ENCODE measurements at regions not wholly inside any gene's neighbourhood (a gene's known extent, or its start where the extent isn't known, plus 50 kb on each side); places are given as distances from the start of the nearest gene placed in this dataset.
"Not testable (repeated sequence)": the region's sequence is repeated elsewhere in the genome, so short reads cannot be mapped to it uniquely, and the experiment has no call there.

GRCh38 chr2:16389611-16390010 lies 276.0 kb downstream of the CYRIA start:
- TF ChIP-seq CTCF (IDR thresholded peaks at IDR 0.05; ENCODE audit: low read depth, low read length) = no peak
- Histone ChIP-seq H3K4me3 (ENCODE audit: low read depth, low read length) (no peak overlapping the region), H3K27ac (no peak overlapping the region), H3K9me3 (ENCODE audit: severe bottlenecking) (no peaks in the 10 kb centered on the region), H3K36me3 (no peaks in the 10 kb centered on the region), H3K27me3 (ENCODE audit: insufficient read depth, low read depth, severe bottlenecking) (no peaks in the 10 kb centered on the region)
- DNase-seq = no peak

- not testable (repeated sequence) for H3K9me3 ChIP-seq (ENCODE audit: severe bottlenecking); H3K36me3 ChIP-seq; H3K27me3 ChIP-seq (ENCODE audit: insufficient read depth, low read depth, severe bottlenecking); DNase-seq; H3K27ac ChIP-seq; H3K4me3 ChIP-seq (ENCODE audit: low read depth, low read length)
Observed at GRCh38 chr2:16388199-16388830, 277.3 kb downstream of the CYRIA start.

GRCh38 chr2:16387461-16387984 lies 278.1 kb downstream of the CYRIA start:
- Histone ChIP-seq H3K9me3 (ENCODE audit: severe bottlenecking) (no peaks in the 10 kb centered on the region), H3K36me3 (no peaks in the 10 kb centered on the region), H3K4me3 (ENCODE audit: low read depth, low read length) (no peak overlapping the region), H3K27me3 (ENCODE audit: insufficient read depth, low read depth, severe bottlenecking) (no peaks in the 10 kb centered on the region), H3K27ac (no peak overlapping the region)
- DNase-seq = no peak
- no peak for TF ChIP-seq CTCF (IDR thresholded peaks at IDR 0.05; ENCODE audit: low read depth, low read length)

- TF ChIP-seq CTCF (IDR thresholded peaks at IDR 0.05; ENCODE audit: low read depth, low read length) = no peak
Observed at GRCh38 chr2:16386431-16386830, 279.2 kb downstream of the CYRIA start.

GRCh38 chr2:16386031-16386430 lies 279.6 kb downstream of the CYRIA start:
- Histone ChIP-seq H3K36me3 (no peaks in the 10 kb centered on the region), H3K27ac (no peak overlapping the region), H3K9me3 (ENCODE audit: severe bottlenecking) (no peaks in the 10 kb centered on the region), H3K27me3 (ENCODE audit: insufficient read depth, low read depth, severe bottlenecking) (no peaks in the 10 kb centered on the region), H3K4me3 (ENCODE audit: low read depth, low read length) (no peak overlapping the region)
- no peak for TF ChIP-seq CTCF (IDR thresholded peaks at IDR 0.05; ENCODE audit: low read depth, low read length)
- DNase-seq = no peak

More at GRCh38 chr2:16386431-16386830, 279.2 kb downstream of the CYRIA start:
- H3K27ac ChIP-seq = no peak overlapping the region
- no peaks in the 10 kb centered on the region for H3K27me3 ChIP-seq (ENCODE audit: insufficient read depth, low read depth, severe bottlenecking)
- no peak overlapping the region for H3K4me3 ChIP-seq (ENCODE audit: low read depth, low read length)
- no peak for DNase-seq
- no peaks in the 10 kb centered on the region for H3K9me3 ChIP-seq (ENCODE audit: severe bottlenecking)
- no peaks in the 10 kb centered on the region for H3K36me3 ChIP-seq

- no peaks in the 10 kb centered on the region for H3K9me3 ChIP-seq (ENCODE audit: severe bottlenecking)
- H3K4me3 ChIP-seq (ENCODE audit: low read depth, low read length) = no peak overlapping the region
- H3K36me3 ChIP-seq = no peaks in the 10 kb centered on the region
- H3K27ac ChIP-seq = no peak overlapping the region
- no peak for TF ChIP-seq CTCF (IDR thresholded peaks at IDR 0.05; ENCODE audit: low read depth, low read length)
- no peaks in the 10 kb centered on the region for H3K27me3 ChIP-seq (ENCODE audit: insufficient read depth, low read depth, severe bottlenecking)
- no peak for DNase-seq
Observed at GRCh38 chr2:16385341-16385740, 280.3 kb downstream of the CYRIA start.

Data from WERI-Rb-1 (cell line).